ENCODE measurements at regions not wholly inside any gene's neighbourhood (a gene's known extent, or its start where the extent isn't known, plus 50 kb on each side); places are given as distances from the start of the nearest gene placed in this dataset.

- no peak overlapping the region for H2AFZ ChIP-seq (ENCODE audit: low read length)
- no peak overlapping the region for H3K4me2 ChIP-seq (ENCODE audit: extremely low read depth, insufficient read depth, low read length)
- H3K4me3 ChIP-seq (replicated peaks in 1 of 4; ENCODE audit: control extremely low read depth in 1 of 4, insufficient read depth in 1 of 4, low read depth in 3 of 4, low read length in 4 of 4), result no peak overlapping the region
- no peaks in the 10 kb centered on the region for H4K20me1 ChIP-seq (ENCODE audit: control insufficient read depth, extremely low read depth, insufficient read depth, low read length)
- H3K27ac ChIP-seq (ENCODE audit: insufficient read depth, low read length), result no peak overlapping the region
- no peaks in the 10 kb centered on the region for H3K79me2 ChIP-seq (ENCODE audit: control insufficient read depth, insufficient read depth, low read length)
- H3K36me3 ChIP-seq (ENCODE audit: control insufficient read depth, insufficient read depth, low read length), result no peaks in the 10 kb centered on the region
- no peaks in the 10 kb centered on the region for H3K4me1 ChIP-seq (ENCODE audit: control insufficient read depth, extremely low read depth, insufficient read depth, low read length)
- H3K9ac ChIP-seq (ENCODE audit: insufficient read depth, low read length), result no peak overlapping the region
- H3K27me3 ChIP-seq (ENCODE audit: control insufficient read depth, insufficient read depth, low read length), result no peaks in the 10 kb centered on the region
- DNase-seq (ENCODE audit: low read depth in 2 of 2), result no peak
- no peaks in the 10 kb centered on the region for H3K9me3 ChIP-seq (ENCODE audit: control insufficient read depth, insufficient read depth, low read depth, low read length)
- TF ChIP-seq EZH2 (IDR thresholded peaks at IDR 0.05; ENCODE audit: low read length, missing control alignments), result no peak
- TF ChIP-seq CTCF (conservative IDR thresholded peaks at IDR 0.05 in 1 of 2, IDR thresholded peaks at IDR 0.05 in 1 of 2; ENCODE audit: low read depth in 1 of 2, low read length in 2 of 2), result no peak
These were observed 108.7 kb downstream of the SCP2D1 start for GRCh38 chr20:18922251-18922650.

- Histone ChIP-seq H3K9me3 (ENCODE audit: control insufficient read depth, insufficient read depth, low read depth, low read length) (no peaks in the 10 kb centered on the region), H3K36me3 (ENCODE audit: control insufficient read depth, insufficient read depth, low read length) (no peaks in the 10 kb centered on the region), H3K79me2 (ENCODE audit: control insufficient read depth, insufficient read depth, low read length) (no peaks in the 10 kb centered on the region), H4K20me1 (ENCODE audit: control insufficient read depth, extremely low read depth, insufficient read depth, low read length) (no peaks in the 10 kb centered on the region), H3K27ac (ENCODE audit: insufficient read depth, low read length) (no peak overlapping the region), H3K4me2 (ENCODE audit: extremely low read depth, insufficient read depth, low read length) (no peak overlapping the region), H2AFZ (ENCODE audit: low read length) (no peak overlapping the region), H3K4me3 (replicated peaks in 1 of 4; ENCODE audit: control extremely low read depth in 1 of 4, insufficient read depth in 1 of 4, low read depth in 3 of 4, low read length in 4 of 4) (no peak overlapping the region), H3K9ac (ENCODE audit: insufficient read depth, low read length) (no peak overlapping the region), H3K4me1 (ENCODE audit: control insufficient read depth, extremely low read depth, insufficient read depth, low read length) (no peaks in the 10 kb centered on the region), H3K27me3 (ENCODE audit: control insufficient read depth, insufficient read depth, low read length) (no peaks in the 10 kb centered on the region)
- no peak for DNase-seq (ENCODE audit: low read depth in 2 of 2)
- TF ChIP-seq CTCF (conservative IDR thresholded peaks at IDR 0.05 in 1 of 2, IDR thresholded peaks at IDR 0.05 in 1 of 2; ENCODE audit: low read depth in 1 of 2, low read length in 2 of 2), result no peak
- no peak for TF ChIP-seq EZH2 (IDR thresholded peaks at IDR 0.05; ENCODE audit: low read length, missing control alignments)
These were observed 109.3 kb downstream of the SCP2D1 start for GRCh38 chr20:18922898-18923297.

GRCh38 chr20:18926965-18927364 is 113.4 kb downstream of the SCP2D1 start:
- H3K27me3 ChIP-seq (ENCODE audit: control insufficient read depth, insufficient read depth, low read length), result no peaks in the 10 kb centered on the region
- no peak overlapping the region for H3K4me2 ChIP-seq (ENCODE audit: extremely low read depth, insufficient read depth, low read length)
- no peaks in the 10 kb centered on the region for H4K20me1 ChIP-seq (ENCODE audit: control insufficient read depth, extremely low read depth, insufficient read depth, low read length)
- H3K9ac ChIP-seq (ENCODE audit: insufficient read depth, low read length), result no peak overlapping the region
- no peaks in the 10 kb centered on the region for H3K36me3 ChIP-seq (ENCODE audit: control insufficient read depth, insufficient read depth, low read length)
- DNase-seq (ENCODE audit: low read depth in 2 of 2), result no peak
- H3K4me1 ChIP-seq (ENCODE audit: control insufficient read depth, extremely low read depth, insufficient read depth, low read length), result no peaks in the 10 kb centered on the region
- TF ChIP-seq CTCF (conservative IDR thresholded peaks at IDR 0.05 in 1 of 2, IDR thresholded peaks at IDR 0.05 in 1 of 2; ENCODE audit: low read depth in 1 of 2, low read length in 2 of 2), result no peak
- no peak for TF ChIP-seq EZH2 (IDR thresholded peaks at IDR 0.05; ENCODE audit: low read length, missing control alignments)
- no peak overlapping the region for H2AFZ ChIP-seq (ENCODE audit: low read length)
- H3K4me3 ChIP-seq (replicated peaks in 1 of 4; ENCODE audit: control extremely low read depth in 1 of 4, insufficient read depth in 1 of 4, low read depth in 3 of 4, low read length in 4 of 4), result no peak overlapping the region
- H3K27ac ChIP-seq (ENCODE audit: insufficient read depth, low read length), result no peak overlapping the region
- no peaks in the 10 kb centered on the region for H3K9me3 ChIP-seq (ENCODE audit: control insufficient read depth, insufficient read depth, low read depth, low read length)
- no peaks in the 10 kb centered on the region for H3K79me2 ChIP-seq (ENCODE audit: control insufficient read depth, insufficient read depth, low read length)
